Osteoblast (primary cell): ENCODE measurements at regions not wholly inside any gene's neighbourhood (a gene's known extent, or its start where the extent isn't known, plus 50 kb on each side); places are given as distances from the start of the nearest gene placed in this dataset.

Source experiments
- DNase-seq: peaks from one replicate; pipeline ENCODE4 v3.0.0; 2011; ENCODE audit warnings: low spot score, mixed read lengths; ENCODE audit not compliant: insufficient read length; ENCODE audit errors: missing footprints
- H2AFZ ChIP-seq: 2 replicates; pipeline ENCODE4 v1.6.0; 2011; ENCODE audit warnings: mild to moderate bottlenecking, low read length
- H3K27ac ChIP-seq: 2 replicates; pipeline ENCODE4 v1.5.1; 2011; ENCODE audit warnings: mild to moderate bottlenecking, low read depth, low read length, moderate library complexity
- H3K27me3 ChIP-seq: 2 replicates; pipeline ENCODE4 v1.6.0; 2012; ENCODE audit warnings: mild to moderate bottlenecking, control low read depth, inconsistent platforms, low read length, moderate library complexity; ENCODE audit not compliant: insufficient read depth
- H3K36me3 ChIP-seq: 2 replicates; pipeline ENCODE4 v1.5.1; 2011; ENCODE audit warnings: mild to moderate bottlenecking, low read length, control low read depth, moderate library complexity; ENCODE audit not compliant: insufficient read depth
- H3K4me1 ChIP-seq: 2 replicates; pipeline ENCODE4 v1.5.1; 2011; ENCODE audit warnings: mild to moderate bottlenecking, low read length, control low read depth, moderate library complexity; ENCODE audit not compliant: insufficient read depth
- H3K4me2 ChIP-seq: 2 replicates; pipeline ENCODE4 v1.6.0; 2011; ENCODE audit warnings: mild to moderate bottlenecking, low read length; ENCODE audit not compliant: insufficient read depth
- H3K4me3 ChIP-seq: fragments of 200-600 bp; sonication (generic); 3 replicates; pipeline ENCODE4 v1.5.1; 2012; ENCODE audit warnings: mild to moderate bottlenecking, low read length, inconsistent platforms; ENCODE audit not compliant: insufficient read depth
- H3K79me2 ChIP-seq: 2 replicates; pipeline ENCODE4 v1.6.0; 2012; ENCODE audit warnings: mild to moderate bottlenecking, low read length, control low read depth, inconsistent platforms; ENCODE audit not compliant: insufficient read depth
- H3K9me3 ChIP-seq: 2 replicates; pipeline ENCODE4 v1.5.1; 2011; ENCODE audit warnings: low read depth, low read length, control low read depth
- H4K20me1 ChIP-seq: 2 replicates; pipeline ENCODE4 v1.6.0; 2012; ENCODE audit warnings: mild to moderate bottlenecking, low read length, control low read depth; ENCODE audit not compliant: insufficient read depth
- TF ChIP-seq, protein P1 (sequence below): IDR thresholded peaks from 2 replicates; pipeline ENCODE4 v1.5.1; 2011; ENCODE audit warnings: mild to moderate bottlenecking, low read depth, low read length, moderate library complexity; ENCODE audit errors: extremely low read depth

DNA sequence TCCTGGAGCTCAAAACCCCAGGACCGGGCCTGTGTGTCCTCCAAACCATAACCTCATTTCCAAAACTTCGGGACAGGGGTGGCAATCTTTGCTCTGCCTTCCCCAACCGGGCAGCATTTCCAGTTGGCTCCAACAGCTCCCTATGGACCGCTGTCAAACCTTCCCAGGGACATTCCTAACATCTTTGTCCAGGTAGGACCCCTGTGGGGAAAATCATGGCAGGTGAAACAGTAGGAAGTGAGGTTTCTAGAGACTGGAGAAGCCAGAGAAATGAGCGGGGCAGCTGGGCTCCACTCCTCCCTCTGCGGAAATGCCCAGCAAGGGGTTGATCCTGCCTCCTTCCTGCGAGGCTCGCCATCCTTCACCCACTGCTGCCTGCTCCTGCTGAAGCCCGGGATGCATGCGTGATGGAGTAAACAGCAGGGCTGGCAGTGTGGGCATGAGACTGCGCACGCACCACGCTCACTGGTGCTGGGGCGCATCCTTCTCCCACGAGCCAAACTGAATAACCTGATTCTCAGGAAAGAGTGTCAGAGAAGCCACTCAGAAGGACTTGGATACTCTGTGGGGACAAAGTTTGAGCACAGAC is 136.4 kb downstream of the BUD13 start:
- no peaks in the 10 kb centered on the region for H3K4me1 ChIP-seq
- no peak overlapping the region for H3K4me3 ChIP-seq
- H3K36me3 ChIP-seq, result no peaks in the 10 kb centered on the region
- no peak for DNase-seq
- no peaks in the 10 kb centered on the region for H3K27me3 ChIP-seq
- H4K20me1 ChIP-seq, result no peaks in the 10 kb centered on the region
- TF ChIP-seq, protein P1, sequence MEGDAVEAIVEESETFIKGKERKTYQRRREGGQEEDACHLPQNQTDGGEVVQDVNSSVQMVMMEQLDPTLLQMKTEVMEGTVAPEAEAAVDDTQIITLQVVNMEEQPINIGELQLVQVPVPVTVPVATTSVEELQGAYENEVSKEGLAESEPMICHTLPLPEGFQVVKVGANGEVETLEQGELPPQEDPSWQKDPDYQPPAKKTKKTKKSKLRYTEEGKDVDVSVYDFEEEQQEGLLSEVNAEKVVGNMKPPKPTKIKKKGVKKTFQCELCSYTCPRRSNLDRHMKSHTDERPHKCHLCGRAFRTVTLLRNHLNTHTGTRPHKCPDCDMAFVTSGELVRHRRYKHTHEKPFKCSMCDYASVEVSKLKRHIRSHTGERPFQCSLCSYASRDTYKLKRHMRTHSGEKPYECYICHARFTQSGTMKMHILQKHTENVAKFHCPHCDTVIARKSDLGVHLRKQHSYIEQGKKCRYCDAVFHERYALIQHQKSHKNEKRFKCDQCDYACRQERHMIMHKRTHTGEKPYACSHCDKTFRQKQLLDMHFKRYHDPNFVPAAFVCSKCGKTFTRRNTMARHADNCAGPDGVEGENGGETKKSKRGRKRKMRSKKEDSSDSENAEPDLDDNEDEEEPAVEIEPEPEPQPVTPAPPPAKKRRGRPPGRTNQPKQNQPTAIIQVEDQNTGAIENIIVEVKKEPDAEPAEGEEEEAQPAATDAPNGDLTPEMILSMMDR, result no peak
- H3K79me2 ChIP-seq, result no peaks in the 10 kb centered on the region
- H3K27ac ChIP-seq, result no peak overlapping the region
- H3K4me2 ChIP-seq, result no peak overlapping the region
- H3K9me3 ChIP-seq, result no peaks in the 10 kb centered on the region
- no peak overlapping the region for H2AFZ ChIP-seq

DNA sequence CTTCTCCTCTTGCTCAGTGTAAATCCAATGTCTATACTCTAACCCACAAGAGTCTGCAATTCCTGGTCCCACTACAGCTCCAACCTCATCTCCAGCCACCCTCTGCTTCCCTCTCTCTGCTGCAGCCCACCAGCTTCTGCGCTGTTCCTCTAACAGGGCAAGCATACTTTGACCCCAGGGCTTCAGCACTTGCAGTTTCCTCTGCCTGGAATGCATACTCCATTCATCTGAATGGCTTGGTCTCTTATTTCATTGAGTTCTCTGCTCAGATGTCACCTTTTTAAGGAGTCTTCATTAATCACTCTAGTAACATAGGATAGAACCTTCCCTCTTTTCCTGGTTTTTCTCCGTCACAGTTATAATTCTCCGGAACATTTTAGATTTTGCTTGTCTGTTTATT is 141.6 kb downstream of the BUD13 start:
- Histone ChIP-seq H3K27ac (no peak overlapping the region), H2AFZ (no peak overlapping the region), H3K4me2 (no peak overlapping the region), H3K9me3 (no peaks in the 10 kb centered on the region), H3K79me2 (no peaks in the 10 kb centered on the region), H3K36me3 (no peaks in the 10 kb centered on the region), H3K4me3 (no peak overlapping the region), H3K27me3 (no peaks in the 10 kb centered on the region), H3K4me1 (no peaks in the 10 kb centered on the region), H4K20me1 (no peaks in the 10 kb centered on the region)
- TF ChIP-seq, protein P1, result no peak
- DNase-seq, result no peak

DNA sequence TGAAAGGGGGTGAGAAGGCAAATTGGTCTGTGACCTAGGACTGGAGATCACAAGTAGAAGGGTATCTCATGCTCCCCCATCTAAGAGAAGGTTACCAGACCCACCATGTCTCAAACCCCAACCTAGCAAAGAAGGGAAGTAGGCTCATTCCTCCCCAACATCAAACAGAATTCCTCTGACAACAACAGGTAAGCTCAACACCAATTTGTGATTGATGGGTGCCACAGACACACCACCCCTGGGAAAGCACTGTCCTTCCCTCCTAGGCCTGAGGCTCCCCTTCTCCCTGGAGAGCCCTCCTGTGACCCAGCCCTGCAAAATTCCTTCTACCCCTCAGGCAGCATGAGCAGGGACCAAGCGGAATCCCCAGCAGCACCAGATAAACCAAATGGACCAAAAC is 154.3 kb downstream of the BUD13 start:
- TF ChIP-seq, protein P1, result no peak
- no peak for DNase-seq
- H3K79me2 ChIP-seq, result no peaks in the 10 kb centered on the region
- H4K20me1 ChIP-seq, result no peaks in the 10 kb centered on the region
- no peaks in the 10 kb centered on the region for H3K9me3 ChIP-seq
- no peaks in the 10 kb centered on the region for H3K27me3 ChIP-seq
- H3K4me3 ChIP-seq, result no peak overlapping the region
- no peaks in the 10 kb centered on the region for H3K36me3 ChIP-seq
- H3K4me1 ChIP-seq, result no peaks in the 10 kb centered on the region
- H3K4me2 ChIP-seq, result no peak overlapping the region
- H2AFZ ChIP-seq, result no peak overlapping the region
- H3K27ac ChIP-seq, result no peak overlapping the region

DNA sequence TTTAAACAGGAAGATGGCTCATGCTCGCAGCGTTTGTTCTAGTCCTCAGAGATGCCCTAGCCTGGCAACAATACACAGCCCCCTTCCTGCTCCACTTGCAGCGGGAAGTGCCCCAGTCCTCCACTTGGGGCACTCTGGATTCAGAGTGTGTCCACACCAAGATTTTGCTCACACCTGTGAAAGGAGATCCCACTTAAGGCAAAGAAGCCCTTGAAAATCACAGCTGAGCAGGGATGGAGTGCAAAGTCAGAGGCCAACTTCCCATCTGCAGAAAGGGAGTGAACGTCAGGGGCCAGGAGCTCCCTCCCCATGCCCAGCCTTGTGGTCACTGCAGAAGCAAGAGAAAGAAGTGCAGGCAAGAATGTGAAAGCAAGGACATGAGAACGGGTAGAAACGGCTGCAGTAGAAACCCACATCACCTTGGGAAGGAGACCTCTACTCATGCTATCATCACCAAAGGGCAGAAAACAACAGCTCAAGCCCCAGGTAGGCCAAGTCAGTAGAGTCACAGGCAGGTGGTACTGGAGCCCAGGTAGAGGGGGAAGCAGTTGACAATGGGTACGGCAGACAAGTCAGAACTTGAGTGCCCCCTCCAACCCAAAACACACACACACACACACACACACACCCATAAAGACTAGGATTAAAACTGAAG is 157.4 kb downstream of the BUD13 start:
- H4K20me1 ChIP-seq, result no peaks in the 10 kb centered on the region
- no peaks in the 10 kb centered on the region for H3K4me1 ChIP-seq
- no peak for DNase-seq
- H3K4me3 ChIP-seq, result no peak overlapping the region
- no peaks in the 10 kb centered on the region for H3K79me2 ChIP-seq
- H3K4me2 ChIP-seq, result no peak overlapping the region
- H3K36me3 ChIP-seq, result no peaks in the 10 kb centered on the region
- no peak overlapping the region for H3K27ac ChIP-seq
- no peaks in the 10 kb centered on the region for H3K9me3 ChIP-seq
- TF ChIP-seq, protein P1, result no peak
- no peaks in the 10 kb centered on the region for H3K27me3 ChIP-seq
- H2AFZ ChIP-seq, result no peak overlapping the region
